Left ventricle myocardium inferior (tissue), 1 donor: ENCODE measurements at regions not wholly inside any gene's neighbourhood (a gene's known extent, or its start where the extent isn't known, plus 50 kb on each side); places are given as distances from the start of the nearest gene placed in this dataset.

Experiments used
- DNase-seq: peaks from one replicate; pipeline ENCODE4 v3.0.0-alpha.2; 2020
- H3K27ac ChIP-seq: fragments of 200-600 bp; replicated peaks from 2 replicates; pipeline ENCODE4 v1.8.0; 2021
- H3K27me3 ChIP-seq: fragments of 200-600 bp; 2 replicates; pipeline ENCODE4 v1.8.0; 2021; ENCODE audit warnings: low read depth
- H3K36me3 ChIP-seq: fragments of 200-600 bp; 2 replicates; pipeline ENCODE4 v1.8.0; 2021
- H3K4me1 ChIP-seq: fragments of 200-600 bp; 2 replicates; pipeline ENCODE4 v1.8.0; 2021
- H3K4me3 ChIP-seq: fragments of 200-600 bp; 2 replicates; pipeline ENCODE4 v1.8.0; 2021; ENCODE audit warnings: mild to moderate bottlenecking, moderate library complexity
- H3K9me3 ChIP-seq: fragments of 200-600 bp; replicated peaks from 2 replicates; pipeline ENCODE4 v1.8.0; 2021
- CTCF ChIP-seq: fragments of 200-600 bp; IDR thresholded peaks from 2 replicates; pipeline ENCODE4 v1.8.0; 2021; ENCODE audit warnings: antibody characterized with exemption, mild to moderate bottlenecking, borderline replicate concordance
- intact Hi-C: fragments of 100-400 bp; cut with micrococcal nuclease; formaldehyde crosslinking; loops from one replicate; pipeline ENCODE4 v1.11.0; 2022
- donor health status: DM: no; HTN: yes; CAD: no; lungs with severe emphysema.

- no peak for TF ChIP-seq CTCF
- H3K27me3 ChIP-seq = no peaks in the 10 kb centered on the region
- no peaks in the 10 kb centered on the region for H3K4me1 ChIP-seq
- no peak overlapping the region for H3K4me3 ChIP-seq
- intact Hi-C loops = no loop called here
- H3K9me3 ChIP-seq = no peaks in the 10 kb centered on the region
- H3K36me3 ChIP-seq = no peaks in the 10 kb centered on the region
- H3K27ac ChIP-seq = no peak overlapping the region
- no peak for DNase-seq
Measured at GRCh38 chr14:42391146-42391834, 784.6 kb downstream of the LRFN5 start.

- Histone ChIP-seq H3K9me3 (no peaks in the 10 kb centered on the region), H3K4me1 (no peaks in the 10 kb centered on the region), H3K27me3 (no peaks in the 10 kb centered on the region), H3K27ac (no peak overlapping the region), H3K36me3 (no peaks in the 10 kb centered on the region), H3K4me3 (no peak overlapping the region)
- DNase-seq = no peak
- intact Hi-C loops = no loop called here
- no peak for TF ChIP-seq CTCF
Measured at GRCh38 chr14:42378880-42379279, 772.2 kb downstream of the LRFN5 start.

- no peaks in the 10 kb centered on the region for H3K27me3 ChIP-seq
- H3K36me3 ChIP-seq = no peaks in the 10 kb centered on the region
- intact Hi-C loops = no loop called here
- no peak for DNase-seq
- no peak for TF ChIP-seq CTCF
- H3K9me3 ChIP-seq = no peaks in the 10 kb centered on the region
- H3K27ac ChIP-seq = no peak overlapping the region
- no peaks in the 10 kb centered on the region for H3K4me1 ChIP-seq
- H3K4me3 ChIP-seq = no peak overlapping the region
Measured at GRCh38 chr14:42378274-42378673, 771.6 kb downstream of the LRFN5 start.

GRCh38 chr14:42374332-42374731 lies 767.7 kb downstream of the LRFN5 start:
- intact Hi-C loops = no loop called here
- Histone ChIP-seq H3K4me3 (no peak overlapping the region), H3K9me3 (no peaks in the 10 kb centered on the region), H3K27ac (no peak overlapping the region), H3K27me3 (no peaks in the 10 kb centered on the region), H3K4me1 (no peaks in the 10 kb centered on the region), H3K36me3 (no peaks in the 10 kb centered on the region)
- DNase-seq = no peak
- no peak for TF ChIP-seq CTCF

GRCh38 chr14:42370056-42370455 lies 763.4 kb downstream of the LRFN5 start:
- no peak for DNase-seq
- Histone ChIP-seq H3K27me3 (no peaks in the 10 kb centered on the region), H3K9me3 (no peaks in the 10 kb centered on the region), H3K27ac (no peak overlapping the region), H3K36me3 (no peaks in the 10 kb centered on the region), H3K4me3 (no peak overlapping the region), H3K4me1 (no peaks in the 10 kb centered on the region)
- no peak for TF ChIP-seq CTCF
- intact Hi-C loops = no loop called here
